Right lobe of liver (tissue), 6 donors: ENCODE measurements at regions not wholly inside any gene's neighbourhood (a gene's known extent, or its start where the extent isn't known, plus 50 kb on each side); places are given as distances from the start of the nearest gene placed in this dataset.

Source experiments
- ATAC-seq, 4 donors: fragments of 200-7000 bp; cut with Tn5 transposase; one replicate each; pipeline ENCODE4 v1.9.1; 2020; ENCODE audit warnings: mild to moderate bottlenecking in 4 of 4, moderate library complexity in 4 of 4
- DNase-seq, 3 donors: peaks; one replicate each; pipeline ENCODE4 v3.0.0-alpha.2; 2020
- H3K27ac ChIP-seq, 3 donors: fragments of 200-600 bp; one replicate each; pipeline ENCODE4 v1.8.0; 2022
- H3K27me3 ChIP-seq, 2 donors: fragments of 200-600 bp; one replicate each; pipeline ENCODE4 v1.8.0; 2022
- H3K36me3 ChIP-seq, 4 donors: fragments of 200-600 bp; sonication (generic) in 1 of 4; one replicate each; pipeline versions ENCODE4 v1.5.1 to v1.8.0; 2017 to 2022; ENCODE audit warnings: control low read depth in 1 of 4
- H3K4me1 ChIP-seq, 4 donors: fragments of 200-600 bp; sonication (generic) in 1 of 4; one replicate each; pipeline versions ENCODE4 v1.5.1 to v1.8.0; 2017 to 2022; ENCODE audit warnings: control low read depth in 1 of 4
- H3K4me3 ChIP-seq, 3 donors: fragments of 200-600 bp; one replicate each; pipeline ENCODE4 v1.8.0; 2022
- H3K9me3 ChIP-seq, 4 donors: fragments of 200-600 bp; sonication (generic) in 1 of 4; one replicate each; pipeline versions ENCODE4 v1.5.1 to v1.8.0; 2017 to 2022; ENCODE audit warnings: control low read depth in 1 of 4
- CTCF ChIP-seq, 4 donors: fragments of 200-600 bp in 3 of 4; fragments of 450-650 bp in 1 of 4; IDR thresholded peaks; one replicate each; pipeline versions ENCODE4 v1.5.1 to v1.8.0; 2016 to 2022; ENCODE audit warnings: antibody characterized with exemption in 4 of 4, mild to moderate bottlenecking in 2 of 4
- POLR2A ChIP-seq: fragments of 450-650 bp; IDR thresholded peaks from one replicate; pipeline ENCODE4 v1.6.1; 2017; ENCODE audit warnings: antibody characterized with exemption, mild to moderate bottlenecking
- WGBS: methylation state at CpG from one replicate; pipeline ENCODE4 v1.1.6; 2018; ENCODE audit warnings: low coverage, low lambda C conversion rate; ENCODE audit not compliant: insufficient coverage; ENCODE audit errors: missing lambda C conversion rate; 5-methylcytosine and 5-hydroxymethylcytosine counted together
- intact Hi-C, 2 donors: fragments of 100-400 bp; cut with DNase I; formaldehyde crosslinking; loops; one replicate each; pipeline versions ENCODE4 v1.11.2 to v1.14.1; 2022
- donor health status: DM: no; HTN: yes; CAD: no.
- donor health status: DM: no; HTN: no; CAD: no.
- donor health status: DM: no; HTN: no; CAD: no.
- donor health status: DM: no; HTN: yes; CAD: no.
- donor health status: DM: no; HTN: yes; CAD: no.

GRCh38 chr13:85170372-85170771 lies 628.8 kb downstream of the SLITRK6 start:
- TF ChIP-seq POLR2A (no peak), CTCF (IDR thresholded peaks at IDR 0.05) (no peak)
- Histone ChIP-seq H3K27me3 (no peaks in the 10 kb centered on the region), H3K27ac (no peak overlapping the region), H3K4me1 (no peaks in the 10 kb centered on the region), H3K4me3 (no peak overlapping the region), H3K9me3 (no peaks in the 10 kb centered on the region), H3K36me3 (no peaks in the 10 kb centered on the region)
- DNase-seq, result no peak
- intact Hi-C loops, result no loop called here
- ATAC-seq, result no peak
- WGBS, result 9% methylated on average over 1 of the region's 1 CpG

- no peak for DNase-seq
- no peak for ATAC-seq
- H3K27me3 ChIP-seq, result no peaks in the 10 kb centered on the region
- H3K4me1 ChIP-seq, result no peaks in the 10 kb centered on the region
- H3K27ac ChIP-seq, result no peak overlapping the region
- WGBS, result 44% methylated on average over 1 of the region's 1 CpG
- H3K36me3 ChIP-seq, result no peaks in the 10 kb centered on the region
- no peak for TF ChIP-seq POLR2A
- H3K9me3 ChIP-seq, result no peaks in the 10 kb centered on the region
- intact Hi-C loops, result no loop called here
- no peak overlapping the region for H3K4me3 ChIP-seq
These were observed 632.3 kb downstream of the SLITRK6 start for GRCh38 chr13:85166891-85167290.

GRCh38 chr13:85163063-85163462 lies 636.2 kb downstream of the SLITRK6 start:
- Histone ChIP-seq H3K36me3 (no peaks in the 10 kb centered on the region), H3K27me3 (no peaks in the 10 kb centered on the region), H3K27ac (no peak overlapping the region), H3K4me3 (no peak overlapping the region), H3K9me3 (no peaks in the 10 kb centered on the region), H3K4me1 (no peaks in the 10 kb centered on the region)
- DNase-seq (no peak), ATAC-seq (no peak)
- 56% methylated on average over 1 of the region's 2 CpGs for WGBS
- intact Hi-C loops, result no loop called here
- TF ChIP-seq CTCF (IDR thresholded peaks at IDR 0.05) (no peak), POLR2A (no peak)

- TF ChIP-seq POLR2A (no peak), CTCF (IDR thresholded peaks at IDR 0.05) (no peak)
- Histone ChIP-seq H3K27me3 (no peaks in the 10 kb centered on the region), H3K9me3 (no peaks in the 10 kb centered on the region), H3K4me3 (no peak overlapping the region), H3K36me3 (no peaks in the 10 kb centered on the region), H3K27ac (no peak overlapping the region), H3K4me1 (no peaks in the 10 kb centered on the region)
- WGBS, result 40% methylated on average over 4 of the region's 4 CpGs
- ATAC-seq (no peak), DNase-seq (no peak)
- intact Hi-C loops, result no loop called here
These were observed 651.2 kb downstream of the SLITRK6 start for GRCh38 chr13:85148009-85148408.

GRCh38 chr13:85142351-85142927 lies 656.8 kb downstream of the SLITRK6 start:
- Histone ChIP-seq H3K4me3 (no peak overlapping the region), H3K27me3 (no peaks in the 10 kb centered on the region), H3K4me1 (no peaks in the 10 kb centered on the region), H3K9me3 (no peaks in the 10 kb centered on the region), H3K36me3 (no peaks in the 10 kb centered on the region), H3K27ac (no peak overlapping the region)
- intact Hi-C loops, result no loop called here
- no peak for TF ChIP-seq POLR2A
- TF ChIP-seq CTCF (IDR thresholded peaks at IDR 0.05), result no peak
- ATAC-seq (no peak), DNase-seq (no peak)
- WGBS, result 50% methylated on average over 2 of the region's 2 CpGs
